CD1c-positive myeloid dendritic cell (primary cell): ENCODE measurements at regions not wholly inside any gene's neighbourhood (a gene's known extent, or its start where the extent isn't known, plus 50 kb on each side); places are given as distances from the start of the nearest gene placed in this dataset.

Source experiments
- DNase-seq: peaks from one replicate; pipeline ENCODE4 v3.0.0-alpha.2; 2016; ENCODE audit errors: extremely low spot score

DNA sequence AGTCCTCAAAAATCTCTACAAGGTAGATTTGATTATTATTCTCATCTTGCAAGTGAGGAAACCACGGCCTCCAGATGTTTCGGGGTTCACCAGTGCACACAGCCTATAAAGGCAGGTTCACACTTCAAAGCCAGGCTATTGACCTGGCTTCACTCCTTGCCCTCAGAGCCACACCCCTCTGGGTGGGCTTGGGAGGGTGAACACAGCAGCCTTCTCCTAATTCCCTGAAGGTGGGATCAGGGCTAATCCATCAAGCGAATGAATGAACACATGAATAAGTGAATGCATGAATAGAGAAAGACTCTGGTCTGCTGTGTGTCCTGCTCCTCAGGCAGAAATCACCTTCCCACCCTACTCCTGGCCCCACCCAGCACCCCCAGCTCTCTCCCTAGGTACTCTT lies 139.0 kb downstream of the CYLD start:
- no peak for DNase-seq

DNA sequence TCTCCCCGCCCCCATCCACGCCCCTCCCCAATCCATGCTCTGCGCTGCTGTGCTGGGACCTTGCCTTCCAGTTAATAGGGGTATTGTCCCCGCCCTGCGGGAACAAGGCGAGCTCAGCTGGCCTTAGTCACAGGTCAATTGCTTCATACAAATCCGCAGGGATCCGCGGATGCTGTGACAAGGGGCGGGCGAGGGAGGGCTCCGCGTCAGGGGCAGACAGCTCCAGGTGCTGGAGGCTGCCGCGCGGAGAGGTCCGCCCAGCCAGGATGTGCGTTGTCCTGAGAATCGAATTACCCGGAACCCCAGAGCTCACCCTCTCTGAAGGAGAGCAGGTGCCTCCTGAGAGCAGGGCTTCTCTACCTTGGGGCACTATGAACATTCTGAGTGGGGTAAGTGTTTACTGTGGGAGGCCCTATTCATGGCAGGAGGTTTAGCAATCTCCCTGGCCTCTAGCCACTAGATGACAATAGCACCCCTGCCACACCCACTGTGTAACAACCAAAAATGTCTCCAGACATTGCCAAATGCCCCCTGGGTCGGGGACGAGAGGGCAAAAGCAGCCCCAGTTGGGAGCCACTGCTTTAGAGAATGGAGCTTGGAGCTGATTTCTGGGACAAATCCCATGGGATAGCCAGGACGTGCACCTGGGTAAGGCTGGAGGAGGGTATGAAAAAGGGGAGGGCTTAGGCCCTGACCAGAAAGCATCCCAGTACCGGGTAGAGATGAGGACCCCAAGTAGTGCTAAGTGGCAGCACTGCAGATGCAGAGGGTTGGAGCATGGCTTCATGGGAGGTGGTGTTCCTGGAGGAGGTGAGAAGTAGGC lies 138.2 kb downstream of the CYLD start:
- no peak for DNase-seq

DNA sequence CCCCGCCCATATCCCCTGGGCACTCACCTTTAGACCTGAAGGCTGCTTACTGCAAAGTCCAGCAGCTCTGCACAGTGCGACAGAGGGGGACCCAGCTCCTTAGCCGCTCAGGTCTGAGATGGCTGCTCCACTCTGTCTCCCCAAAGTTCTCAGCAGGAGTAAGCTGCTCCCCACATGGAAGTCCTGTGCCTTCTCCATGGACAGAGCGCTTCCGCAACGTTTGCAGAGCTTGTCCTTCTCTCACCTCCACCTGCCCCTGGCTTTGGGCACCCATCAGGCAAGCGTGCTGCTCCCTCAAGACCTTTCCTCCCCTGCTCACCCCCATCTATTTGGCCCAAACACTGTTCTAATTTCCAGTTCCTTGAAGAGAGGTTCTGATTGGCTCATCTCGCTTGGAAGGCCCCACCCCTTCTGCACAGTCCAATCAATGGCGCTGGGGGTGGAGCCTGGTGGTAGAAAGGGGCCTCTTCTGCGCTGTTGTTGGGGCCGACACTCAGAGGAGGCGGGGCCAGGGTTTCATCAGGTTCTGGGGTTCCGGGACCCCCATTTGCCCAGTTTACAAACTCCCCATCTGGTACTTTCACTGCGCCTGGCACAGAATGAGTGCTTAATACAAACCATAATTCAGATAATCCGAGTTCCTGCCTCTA lies 137.2 kb downstream of the CYLD start:
- DNase-seq, result no peak

DNA sequence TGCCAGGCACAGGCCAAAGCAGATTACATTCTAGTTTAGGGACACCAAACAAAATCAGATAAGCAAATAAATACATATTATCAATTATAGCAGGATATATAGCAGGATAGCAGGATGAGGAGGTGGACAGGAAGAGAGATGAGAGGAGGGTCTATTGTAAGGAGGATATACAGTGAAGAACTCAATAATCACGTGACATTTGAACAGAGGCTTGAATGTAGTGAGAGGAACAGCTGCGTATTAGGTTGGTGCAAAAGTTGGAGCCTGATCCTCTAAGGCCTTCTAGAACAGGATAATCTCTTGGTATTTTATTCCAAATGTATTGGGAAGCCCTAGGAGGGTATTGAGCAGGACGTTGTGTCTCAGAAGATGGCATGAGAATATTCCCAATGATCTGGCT lies 136.7 kb downstream of the CYLD start:
- DNase-seq, result no peak

DNA sequence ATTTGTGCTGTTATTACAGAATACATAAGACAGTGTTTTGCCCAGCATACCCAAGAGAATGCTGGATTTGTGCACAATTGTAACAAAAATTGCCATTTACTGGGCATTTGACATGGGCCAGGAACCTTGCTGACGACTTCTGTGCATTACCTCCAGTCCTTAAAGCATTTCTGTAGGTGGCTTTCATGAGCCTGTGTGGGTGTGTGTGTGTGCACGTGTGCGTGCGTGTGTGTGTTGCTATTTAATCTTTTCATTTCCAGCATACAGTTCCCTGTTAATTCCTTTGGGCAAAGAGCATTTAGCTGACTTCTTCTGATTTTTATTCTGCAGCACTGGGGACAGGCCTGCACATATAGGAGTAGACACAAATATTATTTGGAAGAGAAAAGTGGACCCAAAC lies 134.4 kb downstream of the CYLD start:
- no peak for DNase-seq

DNA sequence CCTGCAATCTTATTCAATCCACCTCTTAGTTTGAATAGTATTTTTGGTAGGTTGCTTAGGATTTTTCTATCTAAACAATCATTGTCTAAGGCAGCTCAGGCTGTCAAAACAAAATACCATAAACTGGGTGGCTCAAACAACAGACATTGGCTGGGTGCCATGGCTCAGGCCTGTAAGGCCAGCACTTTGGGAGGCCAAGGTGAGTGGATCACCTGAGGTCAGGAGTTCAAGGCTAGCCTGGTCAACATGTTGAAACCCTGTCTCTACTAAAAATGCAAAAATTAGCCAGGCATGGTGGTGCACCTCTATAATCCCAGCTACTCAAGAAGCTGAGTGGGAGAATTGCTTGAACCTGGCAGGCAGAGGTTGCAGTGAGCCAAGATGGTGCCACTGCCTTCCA lies 126.7 kb downstream of the CYLD start:
- no peak for DNase-seq

DNA sequence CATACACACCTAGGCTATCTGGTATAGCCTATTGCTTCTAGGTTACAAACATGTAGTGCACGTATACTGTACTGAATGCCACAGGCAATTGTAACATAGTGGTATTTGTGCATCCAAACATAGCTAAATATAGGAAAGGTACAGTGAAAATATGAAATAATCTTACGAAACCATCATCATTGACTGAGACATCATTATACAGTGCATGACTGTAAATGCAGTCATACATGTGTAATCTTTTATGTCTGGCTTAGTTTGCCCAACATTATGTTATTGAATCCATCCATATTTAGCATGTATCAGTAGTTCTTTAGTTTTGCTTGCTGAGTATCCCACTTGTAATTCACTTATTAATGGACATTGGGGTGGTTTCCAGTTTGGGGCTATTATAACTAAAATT lies 124.9 kb downstream of the CYLD start:
- DNase-seq, result no peak

DNA sequence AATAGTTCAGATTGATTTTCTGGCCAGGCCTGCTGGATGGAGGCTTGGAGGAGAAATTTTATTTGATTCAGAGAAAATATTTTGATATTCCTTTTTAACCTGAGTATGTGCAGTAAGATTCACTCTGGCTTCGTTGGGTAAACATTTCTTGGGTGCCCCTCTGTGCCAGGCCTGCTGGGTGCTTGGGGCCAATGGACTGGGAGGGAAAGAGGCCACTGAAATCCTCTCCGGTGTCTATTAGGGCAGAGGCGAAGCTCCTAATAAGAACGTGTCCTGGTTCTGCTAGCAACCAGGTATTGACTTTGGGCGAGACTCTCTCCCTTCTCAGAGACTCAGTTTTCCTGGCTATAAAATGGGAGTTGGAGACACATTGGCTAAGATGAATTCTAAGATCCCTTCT lies 122.5 kb downstream of the CYLD start:
- DNase-seq, result no peak

DNA sequence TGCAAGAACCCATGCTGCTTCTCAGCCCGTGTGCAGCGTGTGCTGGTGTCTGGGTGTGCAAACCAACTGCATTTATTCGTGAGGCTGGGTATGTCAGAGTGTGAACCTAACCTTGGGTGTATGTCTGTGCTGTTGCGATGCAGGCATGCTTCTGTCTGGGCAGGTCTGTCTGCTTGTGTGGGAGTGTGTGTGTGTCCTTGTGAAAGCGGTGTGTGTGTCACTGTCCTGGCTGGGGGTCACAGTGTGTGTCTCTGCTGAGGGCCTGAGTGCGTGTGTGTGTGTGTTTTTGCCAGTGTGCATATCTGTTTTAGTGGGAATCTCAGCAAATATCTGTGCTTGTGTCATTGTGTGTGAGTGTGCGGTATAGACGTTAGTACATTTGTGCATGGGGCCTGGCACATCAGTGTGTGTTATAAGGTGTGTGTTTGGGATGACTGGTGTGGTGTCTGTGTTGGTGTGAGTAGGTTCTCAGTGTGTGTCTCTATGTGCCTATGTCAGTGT lies 121.8 kb downstream of the CYLD start:
- no peak for DNase-seq

DNA sequence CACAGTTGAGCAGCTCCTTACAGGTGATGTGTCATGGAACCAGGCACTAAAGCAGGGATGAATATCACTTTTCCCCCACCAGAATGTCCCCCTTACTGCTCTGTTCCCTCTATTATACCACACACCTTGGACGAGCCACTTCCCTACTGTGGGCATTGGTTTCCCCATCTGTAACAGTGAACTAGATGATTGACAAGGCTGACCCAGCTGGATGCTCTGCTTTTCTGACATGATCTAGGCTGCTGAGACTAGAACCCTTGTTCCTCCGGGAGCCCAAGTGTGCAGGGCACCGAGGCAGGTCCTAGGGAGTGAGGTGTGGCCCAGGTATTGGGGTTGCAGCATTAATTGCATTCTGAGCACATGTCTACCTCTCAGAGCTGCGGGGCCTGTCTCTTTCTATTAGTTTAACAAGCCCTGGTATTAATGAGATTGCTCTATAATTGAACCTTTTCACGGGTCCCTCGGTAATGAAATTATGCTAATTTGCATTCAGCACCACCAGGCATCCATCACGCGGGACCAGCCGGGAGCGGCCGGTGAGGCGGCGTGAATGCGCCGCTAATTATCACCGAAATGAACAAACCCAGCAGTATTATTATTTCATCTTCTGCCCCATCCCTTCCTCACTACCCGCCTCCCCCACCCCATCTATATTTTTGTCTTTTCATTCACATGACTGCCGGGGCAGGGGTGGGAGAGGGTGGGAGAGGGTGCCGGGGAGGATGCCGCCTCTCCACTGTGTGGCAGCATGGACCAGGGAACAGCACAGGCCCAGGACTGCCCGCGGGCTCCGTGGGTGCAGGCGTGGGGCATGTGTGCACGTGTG lies 121.1 kb downstream of the CYLD start:
- DNase-seq, result no peak

DNA sequence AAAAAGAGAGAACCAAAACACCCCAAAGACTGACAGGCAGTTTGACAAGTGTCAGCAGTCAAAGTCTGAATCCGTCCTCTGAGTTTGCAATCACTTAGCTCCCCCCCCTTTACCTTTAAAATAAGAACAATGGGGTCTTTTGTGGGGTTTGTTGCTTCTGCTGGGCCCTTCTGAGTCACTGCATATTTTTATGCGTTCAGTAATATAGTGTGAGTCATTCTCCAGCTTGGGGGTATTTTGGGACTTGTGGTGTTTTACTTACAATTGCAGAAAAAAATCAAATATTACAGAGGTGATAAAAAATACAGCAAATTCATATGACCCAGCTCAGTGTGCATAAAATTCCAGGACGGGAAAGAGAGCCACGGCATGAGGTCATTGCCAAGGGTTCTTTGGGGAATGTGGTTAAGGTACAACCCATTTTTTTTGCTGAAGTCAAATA lies 120.1 kb downstream of the CYLD start:
- no peak for DNase-seq

DNA sequence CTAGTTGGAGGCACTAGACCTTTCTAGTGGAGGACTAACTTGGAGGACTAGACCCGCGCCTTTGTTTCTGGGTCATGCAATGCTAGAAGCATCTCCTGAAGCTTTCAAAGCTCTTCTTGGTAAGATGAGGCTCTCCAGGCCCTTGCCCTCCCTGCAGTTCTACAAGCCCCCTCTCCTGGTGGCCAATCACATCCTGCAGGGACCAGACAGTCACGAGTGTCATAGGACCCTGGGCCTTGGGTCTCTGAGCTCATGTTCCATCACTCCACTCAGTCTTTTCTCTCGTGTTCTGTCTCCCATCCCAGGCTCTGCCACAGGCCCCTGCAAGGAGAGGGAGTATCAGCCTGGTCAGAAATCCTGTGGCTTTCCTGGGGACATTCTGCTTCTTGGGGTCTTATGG lies 119.6 kb downstream of the CYLD start:
- no peak for DNase-seq

DNA sequence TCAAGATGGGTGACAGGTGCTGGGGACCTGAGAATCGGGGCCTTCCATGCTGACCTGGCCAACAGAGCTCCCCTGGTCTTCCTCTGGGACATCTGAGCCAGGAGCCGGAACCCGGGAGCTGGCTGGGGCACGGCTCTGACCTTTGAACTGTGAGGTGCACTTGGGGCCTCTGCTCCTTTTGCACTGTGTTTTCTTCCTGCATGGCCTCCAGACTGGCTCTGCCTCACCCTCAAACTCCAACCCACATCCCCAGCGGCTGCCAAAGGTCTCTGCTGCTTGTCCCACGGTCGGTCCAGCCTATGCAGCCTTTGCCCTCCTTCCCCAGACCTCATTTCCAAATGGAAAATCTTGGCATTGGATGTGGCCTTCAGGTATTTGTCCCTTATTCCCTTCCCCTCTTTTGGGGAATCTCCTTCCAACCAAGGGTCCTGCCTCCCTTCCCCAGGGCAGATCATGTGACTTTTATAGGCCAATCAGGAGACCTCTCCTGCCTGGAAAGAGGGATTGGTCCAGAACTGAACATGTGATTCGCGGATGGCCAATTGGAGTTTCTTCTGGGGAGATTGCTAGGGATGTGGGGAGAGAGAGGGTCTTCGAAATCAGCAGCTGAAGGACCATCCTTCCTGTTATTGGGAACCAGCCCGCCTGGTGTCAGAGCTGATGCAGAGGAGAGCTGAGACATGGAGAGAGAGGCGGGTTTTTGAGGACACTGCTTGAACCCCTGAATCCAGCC lies 117.9 kb downstream of the CYLD start:
- DNase-seq, result no peak

DNA sequence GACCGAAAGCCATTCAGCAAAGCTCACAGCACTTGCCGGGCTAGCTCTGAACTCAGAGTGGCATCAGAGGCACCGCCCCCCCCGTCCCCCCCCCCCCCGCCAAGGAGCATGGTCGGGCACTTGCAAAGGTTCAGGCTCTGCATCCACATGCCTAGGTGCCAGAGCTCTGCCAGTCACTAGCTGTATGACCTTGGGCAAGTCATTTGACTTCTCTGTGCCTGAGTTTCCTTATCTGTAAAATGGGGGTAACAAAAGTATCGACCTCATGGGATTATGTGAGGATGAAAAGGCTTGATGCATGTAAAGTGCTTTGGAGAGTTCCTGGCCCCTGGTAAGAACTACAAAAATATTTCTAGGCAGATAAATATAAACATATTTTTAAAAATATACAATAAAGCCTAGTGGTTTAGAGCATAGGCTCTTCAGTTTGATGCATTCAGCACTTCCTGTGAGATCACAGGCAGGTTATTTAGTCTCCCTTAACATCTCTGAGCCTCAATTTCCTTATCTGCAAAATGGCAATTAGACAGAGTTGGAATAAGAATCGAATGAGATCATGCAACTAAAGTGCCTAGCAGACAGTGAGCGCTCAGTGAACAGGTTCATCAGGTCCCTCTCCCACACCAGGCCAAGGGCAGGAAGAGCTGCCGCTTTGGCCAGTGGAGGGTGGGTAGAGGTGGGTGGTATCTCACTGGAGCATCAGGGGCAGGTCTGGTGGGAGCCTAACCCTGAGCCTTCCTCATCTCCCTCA lies 117.2 kb downstream of the CYLD start:
- no peak for DNase-seq

DNA sequence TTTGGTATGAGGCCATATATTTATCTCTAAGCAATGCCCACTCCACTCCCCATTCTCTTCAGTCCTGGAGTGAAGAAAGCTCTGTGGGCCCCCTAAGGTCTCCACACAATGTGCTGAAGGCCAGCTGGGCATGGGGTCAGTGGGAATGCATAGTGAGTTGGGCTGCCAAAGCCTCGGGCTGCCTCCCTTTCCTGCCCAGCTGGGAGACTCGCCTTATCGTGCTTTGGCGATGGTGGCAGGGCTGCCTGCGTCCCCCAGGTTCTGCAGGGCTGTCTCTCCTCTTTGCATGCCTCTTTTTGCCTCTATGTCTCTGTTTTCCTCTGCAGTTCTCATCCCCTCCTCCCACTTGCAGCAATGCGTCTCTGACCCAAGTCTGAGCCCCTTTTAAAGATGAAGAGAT lies 116.5 kb downstream of the CYLD start:
- DNase-seq, result no peak

DNA sequence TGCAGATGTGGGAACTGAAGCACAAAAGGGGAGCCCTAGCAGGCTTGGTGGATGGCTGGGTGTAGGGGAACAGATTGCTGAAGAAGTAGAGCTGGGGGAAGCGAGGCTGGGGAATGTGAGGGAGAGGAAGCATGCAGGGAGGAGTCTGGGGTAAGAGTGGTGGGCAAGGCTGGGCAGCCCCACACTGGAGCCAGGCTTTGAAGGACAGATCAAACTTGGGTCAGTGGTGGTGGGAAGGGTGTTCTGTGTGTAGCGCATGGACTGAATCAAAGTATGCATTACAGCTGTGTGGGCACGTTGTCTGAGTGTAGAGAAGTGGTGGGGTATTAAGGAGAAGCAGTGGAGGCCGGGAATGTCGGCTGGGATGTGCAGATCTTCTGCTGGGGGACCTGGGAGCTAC lies 116.0 kb downstream of the CYLD start:
- DNase-seq, result no peak

DNA sequence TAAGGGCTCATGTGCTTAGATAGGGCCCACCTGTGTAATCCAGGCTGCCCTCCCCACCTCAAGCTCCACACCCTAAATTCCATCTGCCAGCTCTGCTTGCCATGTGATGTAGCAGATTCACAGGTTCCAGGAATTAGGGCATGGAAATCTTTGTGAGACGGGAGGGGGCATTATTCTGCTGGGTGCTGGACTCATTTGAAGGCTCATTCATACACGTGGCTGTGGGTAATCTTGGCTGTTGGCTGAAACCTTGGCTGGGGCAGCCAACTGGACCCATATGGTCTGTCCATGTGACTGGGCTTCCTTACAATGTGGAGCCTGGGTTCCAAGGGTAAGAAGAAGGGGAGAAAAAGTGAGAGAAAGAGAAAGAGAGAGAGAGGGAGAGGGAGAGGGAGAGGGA lies 115.1 kb downstream of the CYLD start:
- DNase-seq, result no peak

DNA sequence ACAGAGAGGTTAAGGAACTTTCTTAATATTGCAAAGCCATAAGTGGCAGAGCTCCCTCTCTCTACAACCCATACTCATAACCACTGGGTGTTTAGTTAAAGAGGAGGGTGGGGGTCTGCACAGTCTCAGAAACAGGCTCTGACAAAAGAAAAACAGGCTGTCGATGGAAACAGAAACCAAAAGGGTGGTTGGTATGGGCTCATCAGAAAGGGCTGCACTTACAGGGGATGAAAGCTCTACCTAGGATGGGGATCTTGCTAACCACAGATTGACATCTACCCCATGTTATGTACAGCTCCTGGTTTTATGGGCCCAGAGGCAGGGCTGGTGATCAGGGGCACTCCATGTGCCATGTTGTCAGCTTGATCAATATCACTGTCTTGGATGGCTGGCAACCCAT lies 111.4 kb downstream of the CYLD start:
- DNase-seq, result no peak
